GM18873 (cell line): ENCODE measurements at regions not wholly inside any gene's neighbourhood (a gene's known extent, or its start where the extent isn't known, plus 50 kb on each side); places are given as distances from the start of the nearest gene placed in this dataset.
"Not testable (repeated sequence)": the region's sequence is repeated elsewhere in the genome, so short reads cannot be mapped to it uniquely, and the experiment has no call there.

Experiments
- ATAC-seq: cut with Tn5 transposase; IDR thresholded peaks from one replicate; pipeline ENCODE4 v1.9.1; 2021; ENCODE audit warnings: mild to moderate bottlenecking, moderate library complexity, moderate number of reproducible peaks; ENCODE audit not compliant: unreplicated experiment, low FRiP score

DNA sequence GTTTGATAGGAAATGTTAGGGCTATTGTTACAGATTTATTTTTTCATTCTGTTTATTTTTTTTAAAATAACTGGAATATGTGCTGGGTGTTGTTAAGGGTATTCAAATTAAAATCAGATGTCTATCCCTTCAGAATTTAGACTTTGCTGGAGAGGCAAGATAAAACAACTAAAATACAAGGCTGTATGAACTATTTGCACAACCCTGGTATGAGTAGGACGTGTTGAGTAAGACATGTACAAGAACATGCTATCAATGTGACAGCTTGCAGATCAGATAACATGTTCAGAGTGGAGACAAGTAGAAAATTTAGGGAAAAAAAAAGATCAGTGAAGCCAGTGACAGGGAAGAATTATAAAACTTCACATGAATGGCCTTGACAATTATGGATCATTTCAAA lies 853.5 kb downstream of the METTL15 start:
- no peak for ATAC-seq

DNA sequence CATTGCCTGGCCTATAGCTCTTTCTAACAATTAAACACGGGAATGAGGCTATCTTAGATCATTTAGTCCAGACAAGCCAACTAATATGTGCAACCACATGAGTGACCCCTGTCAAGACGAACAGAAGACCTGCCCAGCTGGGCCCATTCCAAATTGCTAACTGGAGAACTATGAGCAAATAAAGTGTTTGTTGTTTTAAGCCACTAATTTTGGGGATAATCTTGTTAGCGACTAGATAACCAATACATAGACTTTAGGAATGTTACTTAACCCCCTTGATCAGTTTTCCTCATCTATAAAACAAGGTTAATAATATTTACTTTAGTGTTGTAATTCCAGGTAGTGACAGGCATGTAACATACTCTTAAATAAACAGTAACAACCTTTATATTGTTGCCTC lies 848.3 kb downstream of the METTL15 start:
- ATAC-seq = no peak

DNA sequence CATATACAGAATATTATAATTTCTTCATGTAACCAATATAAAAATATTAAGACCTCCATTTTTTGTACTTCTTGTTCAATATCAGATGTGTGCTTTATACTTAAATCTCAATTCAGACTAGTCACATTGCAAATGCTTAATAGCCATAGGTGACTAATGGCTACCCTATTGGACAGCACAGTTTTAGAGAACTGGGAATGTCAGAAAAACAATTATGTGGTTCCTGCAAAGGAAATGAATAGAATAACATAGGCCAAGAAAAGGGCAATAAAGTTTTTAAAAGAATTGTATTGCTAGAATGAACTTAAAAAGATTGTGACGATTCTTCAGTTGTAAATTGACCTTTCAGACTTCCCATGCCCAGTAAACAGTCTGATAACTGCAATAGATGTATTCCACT lies 843.0 kb downstream of the METTL15 start:
- ATAC-seq = no peak

DNA sequence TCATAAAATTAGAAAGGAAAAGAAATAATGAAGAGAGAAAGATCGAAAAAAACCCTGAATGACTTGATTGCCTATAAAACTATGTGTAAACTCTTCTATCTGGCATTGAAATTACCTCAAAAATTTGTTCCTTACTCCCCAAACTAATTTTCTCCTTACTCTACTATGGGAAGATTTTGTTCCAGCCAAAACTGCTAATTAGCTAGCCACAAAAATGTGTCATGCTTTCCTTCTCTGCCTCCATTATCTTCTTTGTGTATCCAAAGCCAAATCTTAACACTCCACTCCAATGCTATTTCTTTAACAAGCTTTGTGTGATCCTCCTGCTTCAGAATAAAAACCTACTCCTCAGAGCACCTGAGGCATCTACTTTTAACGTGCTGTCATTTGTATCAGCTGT lies 831.2 kb downstream of the METTL15 start:
- no peak for ATAC-seq

DNA sequence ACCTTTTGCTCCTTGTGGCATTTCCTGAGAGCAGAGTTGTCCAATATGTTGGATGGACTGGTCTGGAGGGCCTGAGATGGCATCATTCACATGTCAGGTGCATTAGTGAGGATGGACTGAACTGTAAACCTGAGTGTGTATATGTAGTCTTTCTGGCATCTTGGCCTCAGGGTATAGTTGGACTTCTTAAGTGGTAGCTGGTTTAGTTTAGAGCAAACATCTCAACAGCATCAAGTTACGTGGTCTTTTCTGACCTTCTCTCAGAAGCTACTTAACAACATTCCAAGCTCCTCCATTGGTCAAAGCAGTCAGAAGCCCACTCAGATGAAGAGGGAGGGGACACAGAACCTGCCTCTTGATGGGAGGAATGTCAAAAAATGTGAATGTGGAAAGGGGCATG lies 829.9 kb downstream of the METTL15 start:
- no peak for ATAC-seq

DNA sequence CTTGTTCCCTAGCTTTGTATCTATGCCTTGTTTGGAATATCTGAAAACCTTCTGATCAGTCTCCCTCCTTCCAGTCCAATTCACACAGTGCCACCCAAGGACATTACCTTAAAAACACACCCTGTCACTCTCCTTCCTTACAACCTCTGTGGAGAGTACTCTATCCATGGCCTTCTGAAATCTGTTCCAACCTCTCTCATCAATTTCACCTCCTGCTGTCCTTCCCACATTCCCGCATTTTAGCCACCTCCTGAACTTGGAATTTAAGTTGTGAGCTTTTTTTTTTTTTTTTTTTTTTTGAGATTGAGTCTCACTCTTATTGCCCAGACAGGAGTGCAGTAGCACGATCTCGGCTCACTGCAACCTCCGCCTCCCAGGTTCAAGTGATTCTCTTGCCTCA lies 824.8 kb downstream of the METTL15 start:
- ATAC-seq = no peak

DNA sequence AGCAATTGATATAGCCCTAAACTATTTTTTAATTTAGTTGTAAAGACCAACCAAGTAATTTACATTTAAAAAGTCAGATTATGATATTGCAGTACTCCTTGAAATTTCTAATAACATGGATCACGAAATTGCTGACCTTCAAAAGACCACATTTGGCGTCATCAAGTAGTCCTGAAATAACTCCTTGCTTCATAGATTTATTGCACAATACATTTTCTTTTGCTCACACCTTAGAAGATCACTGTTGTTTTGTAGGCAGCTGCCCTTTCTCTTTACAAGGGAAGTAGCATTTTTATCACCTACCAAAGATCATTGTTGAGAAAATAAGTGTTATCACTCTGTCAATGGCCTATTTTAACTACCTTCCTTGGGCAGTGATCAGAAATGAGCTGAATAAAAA lies 815.8 kb downstream of the METTL15 start:
- ATAC-seq = no peak

DNA sequence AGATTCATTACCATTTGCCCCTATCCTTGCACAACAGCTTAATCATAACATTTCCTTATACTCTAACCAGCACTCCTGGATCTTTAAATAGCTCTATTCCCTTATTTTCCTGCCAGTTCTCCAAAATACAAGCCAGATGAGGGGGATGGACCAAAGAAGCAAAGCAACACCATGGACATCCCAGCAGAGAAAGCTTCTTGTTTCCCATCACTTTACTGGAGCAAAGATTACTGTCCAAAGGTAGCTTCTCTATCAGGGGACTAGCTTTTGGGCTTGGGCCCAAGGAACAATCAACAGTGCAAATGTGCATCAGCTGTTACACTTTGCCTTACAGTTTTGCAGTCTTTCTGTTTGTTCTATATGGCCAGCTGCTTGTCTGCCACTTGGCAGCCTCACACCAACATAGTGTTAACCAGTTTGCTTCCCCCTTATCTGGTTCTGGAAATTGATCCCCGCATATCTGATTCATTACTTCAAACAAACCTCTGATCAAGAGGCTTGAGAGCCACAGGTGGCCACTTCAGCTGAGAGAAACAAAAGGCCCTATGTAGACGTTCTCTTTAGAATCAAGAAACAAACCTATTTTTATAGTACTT lies 814.3 kb downstream of the METTL15 start:
- no peak for ATAC-seq

DNA sequence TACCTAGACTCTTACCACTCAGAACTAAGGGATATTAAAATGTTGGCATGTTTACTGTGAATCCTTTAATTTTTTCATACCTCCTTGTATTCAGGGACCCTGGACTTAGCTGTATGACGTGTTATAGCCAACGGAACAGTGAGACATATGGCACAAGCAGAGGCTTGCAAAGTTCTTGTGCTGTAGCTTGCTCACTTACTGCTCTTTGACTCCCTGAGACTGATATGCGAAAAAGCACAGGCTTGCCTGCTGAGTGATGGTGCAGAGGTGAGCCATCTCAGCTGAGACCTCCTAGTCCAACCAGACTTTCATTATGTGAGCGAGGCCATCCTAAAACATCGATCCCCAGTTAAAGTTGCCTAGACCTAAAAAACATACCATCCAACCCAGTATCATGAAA lies 811.0 kb downstream of the METTL15 start:
- ATAC-seq = no peak

DNA sequence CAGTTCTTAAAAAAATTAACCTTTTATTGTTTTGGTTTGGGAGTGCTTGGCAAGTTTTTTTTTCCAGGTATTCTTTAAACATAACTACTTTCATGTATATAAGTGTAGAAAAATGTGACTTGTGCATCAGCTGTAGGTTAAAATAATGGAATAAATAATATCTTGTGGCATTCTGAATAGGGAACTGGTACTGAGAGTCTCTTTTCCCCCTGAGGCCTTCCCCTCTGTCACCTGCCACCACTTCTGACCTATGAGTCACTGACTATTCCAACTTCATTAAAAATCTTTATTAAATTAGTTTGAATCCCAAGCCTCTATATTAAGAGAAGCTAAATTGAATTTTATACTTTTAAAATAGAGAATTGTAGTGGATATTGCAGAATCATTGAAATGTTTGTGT lies 805.7 kb downstream of the METTL15 start:
- ATAC-seq = no peak

DNA sequence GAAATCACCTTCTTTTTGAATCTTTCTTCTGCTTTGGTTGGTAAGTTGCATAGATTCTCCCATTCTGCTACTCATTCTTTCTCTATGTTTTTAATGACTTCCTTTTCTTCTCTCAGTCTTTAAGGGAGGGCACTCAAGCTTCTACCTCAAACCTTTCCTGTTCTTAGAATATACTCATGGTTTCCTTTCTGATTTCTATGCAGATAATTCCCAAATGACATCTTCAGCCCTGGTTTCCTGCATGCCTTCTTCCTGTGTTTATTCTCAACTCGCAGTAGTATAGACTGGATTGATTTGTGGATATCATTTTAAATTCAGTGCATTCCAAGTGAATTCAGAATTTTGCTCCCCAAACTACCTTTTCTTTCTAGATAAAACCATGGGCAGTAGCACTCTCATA lies 803.6 kb downstream of the METTL15 start:
- ATAC-seq = no peak

DNA sequence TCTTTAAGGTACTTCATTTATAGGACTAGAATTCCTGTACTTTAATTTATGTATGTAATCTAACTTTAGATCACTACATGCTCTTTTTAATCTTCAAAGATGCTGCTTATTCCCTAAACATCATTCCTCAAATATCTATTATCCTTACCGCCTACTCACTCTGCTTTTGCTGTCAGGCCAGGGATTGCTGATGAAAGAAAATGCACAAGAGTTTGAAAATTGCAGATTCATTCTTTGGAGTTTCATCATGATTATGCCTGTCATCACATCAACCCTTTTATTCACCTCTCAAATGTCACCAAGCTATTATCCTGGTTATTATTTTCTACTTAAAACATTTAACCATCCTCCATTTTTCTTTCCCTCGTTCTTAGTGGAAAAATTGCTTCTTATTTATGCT lies 802.7 kb downstream of the METTL15 start:
- no peak for ATAC-seq

DNA sequence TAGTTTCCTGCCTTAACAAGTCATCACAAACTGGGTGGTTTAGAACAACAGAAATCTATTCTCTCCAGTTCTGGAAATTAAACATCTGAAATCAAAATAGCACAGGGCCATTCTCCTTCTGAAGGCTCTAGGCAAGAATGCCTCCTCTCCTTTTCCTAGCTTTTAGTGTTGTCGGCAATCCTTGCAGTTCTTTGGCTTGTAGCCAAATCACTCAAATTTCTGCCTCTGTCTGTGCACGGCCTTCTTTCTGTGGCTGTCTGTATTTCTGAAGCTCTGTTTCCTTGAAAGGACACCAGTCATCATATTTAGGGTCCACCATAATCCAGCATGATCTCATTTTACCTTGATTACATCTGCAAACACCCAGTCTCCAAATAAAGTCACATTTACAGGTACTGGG lies 795.5 kb downstream of the METTL15 start:
- no peak for ATAC-seq

DNA sequence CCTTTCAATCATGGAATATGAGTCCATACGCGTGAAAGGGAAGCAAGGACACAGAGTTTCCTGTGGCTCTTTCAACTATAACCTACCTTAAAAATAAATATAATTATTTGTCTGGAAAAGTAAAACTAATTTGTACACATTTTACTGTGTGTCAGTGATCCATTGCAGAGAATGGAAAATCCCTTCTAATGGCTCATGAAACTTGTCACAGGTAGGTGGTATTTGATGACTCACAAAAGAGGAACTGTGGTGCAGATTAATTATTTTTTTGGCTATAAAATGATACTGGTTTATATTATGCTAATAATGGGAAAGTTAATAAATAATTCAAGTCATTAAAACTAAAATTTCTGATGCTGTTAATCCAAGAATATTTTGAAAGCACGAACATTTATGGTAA lies 792.2 kb downstream of the METTL15 start:
- ATAC-seq = no peak

DNA sequence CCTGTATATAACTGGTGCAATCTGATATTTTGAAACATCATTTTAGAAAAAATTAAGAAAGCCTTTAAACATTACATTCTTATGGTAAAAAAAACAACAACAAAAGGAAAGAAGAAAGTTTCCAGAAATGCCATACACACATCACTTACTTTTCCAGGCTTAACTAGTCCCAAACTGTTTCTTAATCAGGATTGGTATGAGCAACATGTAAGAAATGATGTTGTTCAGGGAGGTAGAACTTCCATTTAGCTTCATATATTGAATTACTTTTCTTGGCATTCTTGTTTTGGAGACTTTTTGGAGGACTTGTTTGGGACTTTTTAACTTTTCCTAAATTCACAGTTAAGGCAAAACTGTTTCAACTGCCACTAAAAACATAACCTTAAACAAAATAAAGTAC lies 791.5 kb downstream of the METTL15 start:
- no peak for ATAC-seq

DNA sequence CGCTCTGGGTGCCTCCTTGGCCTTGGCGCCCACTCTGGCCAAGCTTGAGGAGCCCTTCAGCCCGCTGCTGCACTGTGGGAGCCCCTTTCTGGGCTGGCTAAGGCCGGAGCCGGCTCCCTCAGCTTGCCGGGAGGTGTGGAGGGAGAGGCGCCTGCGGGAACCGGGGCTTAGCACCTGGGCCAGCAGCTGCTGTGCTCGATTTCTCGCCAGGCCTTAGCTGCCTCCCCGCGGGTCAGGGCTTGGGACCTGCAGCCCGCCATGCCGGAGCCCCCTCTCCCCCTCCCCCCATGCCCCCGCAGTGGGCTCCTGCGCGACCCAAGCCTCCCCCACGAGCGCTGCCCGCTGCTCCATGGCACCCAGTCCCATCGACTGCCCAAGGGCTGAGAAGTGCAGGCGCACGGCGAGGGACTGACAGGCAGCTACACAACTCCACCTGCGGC lies 782.4 kb downstream of the METTL15 start:
- ATAC-seq = not testable (repeated sequence)

DNA sequence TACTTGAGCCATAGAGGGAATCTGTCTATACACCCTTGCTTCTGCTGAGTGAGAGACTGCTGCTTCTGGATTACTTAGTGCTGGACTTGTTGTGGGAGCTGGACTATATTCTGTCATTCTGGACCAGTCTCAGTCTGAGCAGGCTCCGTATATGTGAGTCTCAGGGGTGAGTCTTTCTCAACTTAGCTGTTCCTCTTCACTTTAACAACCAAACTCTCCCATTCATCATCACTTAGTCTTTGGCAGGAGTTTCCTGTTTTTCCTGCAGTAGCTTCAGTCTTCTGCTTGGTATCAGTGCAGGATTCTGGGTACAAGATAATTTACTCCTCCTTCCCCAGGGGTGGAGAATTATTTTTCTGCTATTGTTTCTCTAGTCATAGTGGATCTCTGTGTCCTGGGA lies 779.5 kb downstream of the METTL15 start:
- ATAC-seq = no peak

DNA sequence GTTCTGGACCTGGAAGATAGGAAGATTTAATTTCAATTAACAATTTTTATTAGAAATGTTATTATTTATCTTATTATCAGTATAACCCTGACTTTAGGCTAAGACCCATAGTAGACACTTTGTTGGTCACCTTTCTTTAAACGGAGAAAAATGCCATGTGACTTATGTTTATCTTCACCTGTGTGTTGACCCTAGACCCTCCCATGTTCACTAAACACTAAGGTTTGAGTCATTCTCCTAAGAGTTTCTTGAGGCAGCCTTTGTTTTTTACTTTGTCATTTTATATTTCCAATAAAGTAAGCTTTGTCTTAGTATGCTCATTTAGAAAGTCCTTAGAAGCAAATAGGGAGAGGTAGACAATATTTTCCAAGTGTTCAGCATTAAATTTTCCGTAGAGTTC lies 771.7 kb downstream of the METTL15 start:
- no peak for ATAC-seq

DNA sequence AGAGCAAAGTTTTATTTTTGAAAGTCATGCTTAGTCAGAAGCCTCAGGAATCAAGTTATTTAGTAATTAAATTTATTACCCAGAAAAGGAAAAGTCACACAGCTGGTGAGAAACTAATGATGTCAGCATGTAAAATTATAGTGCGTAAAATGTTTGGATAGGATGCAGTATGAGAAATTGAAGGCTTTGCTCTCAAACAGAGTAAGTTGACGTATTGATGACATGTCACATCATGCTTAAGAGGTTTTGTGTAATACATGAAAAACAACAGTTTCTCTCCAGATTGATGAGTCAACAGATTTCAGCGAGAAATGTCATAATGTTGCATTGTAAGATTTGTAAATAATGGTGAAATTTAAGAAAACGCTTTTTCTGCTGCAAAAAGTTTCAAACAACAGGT lies 769.8 kb downstream of the METTL15 start:
- ATAC-seq = no peak

DNA sequence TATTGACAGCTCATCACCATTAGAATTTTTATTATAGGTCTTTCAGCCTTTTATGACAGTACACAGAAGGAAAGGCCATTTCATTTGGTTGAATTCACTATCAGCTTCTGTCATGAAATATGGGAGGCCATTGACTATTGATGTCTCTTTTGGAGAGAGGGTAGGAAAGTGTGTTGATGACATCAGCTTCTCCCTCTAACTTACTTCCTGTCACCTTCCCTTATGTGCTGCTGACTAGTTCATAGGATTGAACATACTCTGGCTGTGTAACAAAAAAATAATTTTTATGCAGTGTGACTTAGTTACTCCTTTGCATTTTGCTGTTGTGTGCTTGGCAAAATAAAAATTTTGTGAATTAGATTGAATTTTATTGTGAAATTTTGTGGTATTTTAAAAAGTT lies 769.2 kb downstream of the METTL15 start:
- ATAC-seq = no peak

DNA sequence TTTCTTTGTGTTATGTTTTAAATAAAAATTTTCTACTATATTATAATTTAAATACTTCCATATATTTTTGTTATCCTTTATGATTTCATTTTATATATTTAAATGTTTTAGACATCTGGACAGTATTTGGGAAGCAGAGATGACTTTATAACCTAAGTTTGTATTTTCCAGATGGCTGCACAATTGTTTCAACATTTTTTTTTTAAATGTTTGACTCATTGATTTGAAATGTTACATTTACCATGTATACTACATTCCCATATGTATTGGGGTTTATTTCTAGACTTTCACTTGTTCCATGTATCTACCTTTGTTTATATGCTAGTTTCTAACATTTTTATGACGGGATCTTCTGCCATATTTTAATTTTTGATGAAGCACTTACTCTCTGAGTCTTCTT lies 766.5 kb downstream of the METTL15 start:
- no peak for ATAC-seq

DNA sequence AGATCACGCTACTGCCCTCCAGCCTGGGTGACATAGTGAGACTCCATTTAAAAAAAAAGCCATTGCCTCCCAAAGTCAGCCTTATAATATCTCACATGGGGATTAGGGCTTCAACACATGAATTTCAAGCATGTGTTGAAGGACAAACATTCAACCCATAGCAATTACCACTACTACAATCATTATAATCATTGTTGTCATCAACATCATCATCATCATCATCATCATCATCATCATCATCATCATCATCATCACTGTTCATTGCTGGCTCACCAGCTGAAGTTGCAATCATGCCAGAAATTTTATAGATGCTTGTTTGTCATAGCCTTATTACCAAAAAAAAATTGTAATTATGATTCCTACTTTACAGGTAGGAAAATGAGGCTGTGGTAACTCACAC lies 762.9 kb downstream of the METTL15 start:
- ATAC-seq = no peak

DNA sequence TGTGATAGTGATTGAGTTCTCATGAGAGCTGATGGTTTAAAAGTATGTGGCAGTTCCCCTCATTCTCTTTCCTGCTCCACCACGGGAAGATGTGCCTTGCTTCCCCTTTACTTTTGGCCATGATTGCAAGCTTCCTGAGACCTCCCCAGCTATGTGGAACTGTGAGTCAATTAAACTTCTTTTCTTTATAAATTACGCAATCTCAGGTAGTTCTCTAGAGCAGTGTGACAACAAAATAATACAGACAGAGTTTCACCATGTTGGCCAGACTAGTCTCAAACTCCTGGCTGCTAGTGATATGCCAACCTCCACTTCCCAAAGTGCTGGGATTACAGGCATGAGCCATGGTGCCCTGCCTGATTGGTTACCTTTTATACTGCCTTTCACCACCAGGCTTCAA lies 755.2 kb downstream of the METTL15 start:
- no peak for ATAC-seq
